ENCODE measurements at regions not wholly inside any gene's neighbourhood (a gene's known extent, or its start where the extent isn't known, plus 50 kb on each side); places are given as distances from the start of the nearest gene placed in this dataset.

- TF ChIP-seq CTCF (IDR thresholded peaks at IDR 0.05; ENCODE audit: insufficient read depth, low read length, missing control alignments): no peak
- ChIA-PET CTCF (interaction anchor here (1.0 kb wide), 1 partner anchor 24 kb away, joined by 3 read pairs; no protein-coding TSS in a partner anchor), POLR2A (no interaction called here)
- no peak for DNase-seq (ENCODE audit: low read depth, low spot score)
- no peak overlapping the region for H3K4me3 ChIP-seq (ENCODE audit: low read depth, low read length)
Measured at GRCh38 chr20:50409495-50409894, 100.7 kb upstream of the PTPN1 start.

- no peak for DNase-seq (ENCODE audit: low read depth, low spot score)
- ChIA-PET CTCF (interaction anchor here (1.0 kb wide), 1 partner anchor 23 kb away, joined by 3 read pairs; no protein-coding TSS in a partner anchor), POLR2A (no interaction called here)
- no peak overlapping the region for H3K4me3 ChIP-seq (ENCODE audit: low read depth, low read length)
- no peak for TF ChIP-seq CTCF (IDR thresholded peaks at IDR 0.05; ENCODE audit: insufficient read depth, low read length, missing control alignments)
Measured at GRCh38 chr20:50410343-50410742, 99.8 kb upstream of the PTPN1 start.

GRCh38 chr20:50412069-50412468 lies 98.1 kb upstream of the PTPN1 start:
- no peak for TF ChIP-seq CTCF (IDR thresholded peaks at IDR 0.05; ENCODE audit: insufficient read depth, low read length, missing control alignments)
- DNase-seq (ENCODE audit: low read depth, low spot score): no peak
- H3K4me3 ChIP-seq (ENCODE audit: low read depth, low read length): no peak overlapping the region
- CTCF ChIA-PET: no interaction called here
- POLR2A ChIA-PET: no interaction called here

GRCh38 chr20:50412499-50412898 lies 97.7 kb upstream of the PTPN1 start:
- no peak overlapping the region for H3K4me3 ChIP-seq (ENCODE audit: low read depth, low read length)
- no peak for TF ChIP-seq CTCF (IDR thresholded peaks at IDR 0.05; ENCODE audit: insufficient read depth, low read length, missing control alignments)
- POLR2A ChIA-PET: no interaction called here
- DNase-seq (ENCODE audit: low read depth, low spot score): no peak
- CTCF ChIA-PET: interaction anchor here (0.9 kb wide), 1 partner anchor 53 kb away, joined by 3 read pairs; no protein-coding TSS in a partner anchor

GRCh38 chr20:50413088-50413500 lies 97.1 kb upstream of the PTPN1 start:
- CTCF ChIA-PET: interaction anchor here (0.9 kb wide), 1 partner anchor 52 kb away, joined by 3 read pairs; no protein-coding TSS in a partner anchor
- TF ChIP-seq CTCF (IDR thresholded peaks at IDR 0.05; ENCODE audit: insufficient read depth, low read length, missing control alignments): no peak
- POLR2A ChIA-PET: no interaction called here
- no peak overlapping the region for H3K4me3 ChIP-seq (ENCODE audit: low read depth, low read length)
- DNase-seq (ENCODE audit: low read depth, low spot score): no peak

- DNase-seq (ENCODE audit: low read depth, low spot score): no peak
- POLR2A ChIA-PET: no interaction called here
- CTCF ChIA-PET: no interaction called here
- TF ChIP-seq CTCF (IDR thresholded peaks at IDR 0.05; ENCODE audit: insufficient read depth, low read length, missing control alignments): no peak
- H3K4me3 ChIP-seq (ENCODE audit: low read depth, low read length): no peak overlapping the region
Measured at GRCh38 chr20:50415021-50415515, 95.1 kb upstream of the PTPN1 start.

Data from AG04449 (cell line).